Chondrocyte (in vitro differentiated cells): ENCODE measurements at regions not wholly inside any gene's neighbourhood (a gene's known extent, or its start where the extent isn't known, plus 50 kb on each side); places are given as distances from the start of the nearest gene placed in this dataset.

Experiments used
- DNase-seq: peaks from one replicate; pipeline ENCODE4 v3.0.0; 2021; ENCODE audit warnings: mixed read lengths, low spot score
- H3K27ac Mint-ChIP-seq: one replicate; pipeline ENCODE4 v1.8.0; 2021; ENCODE audit warnings: mild to moderate bottlenecking, moderate library complexity, mixed read lengths; ENCODE audit not compliant: unreplicated experiment
- H3K27me3 Mint-ChIP-seq: 2 replicates; pipeline ENCODE4 v1.8.0; 2021; ENCODE audit warnings: low read depth, mixed read lengths
- H3K36me3 Mint-ChIP-seq: 2 replicates; pipeline ENCODE4 v1.8.0; 2021; ENCODE audit warnings: low read depth, mixed read lengths
- H3K4me1 Mint-ChIP-seq: 2 replicates; pipeline ENCODE4 v1.8.0; 2021; ENCODE audit warnings: low read depth, mild to moderate bottlenecking, mixed read lengths
- H3K4me3 Mint-ChIP-seq: one replicate; pipeline ENCODE4 v1.8.0; 2021; ENCODE audit warnings: mild to moderate bottlenecking, moderate library complexity, mixed read lengths; ENCODE audit not compliant: unreplicated experiment
- H3K9me3 Mint-ChIP-seq: 2 replicates; pipeline ENCODE4 v1.8.0; 2021; ENCODE audit warnings: low read depth, mixed read lengths
- CTCF ChIP-seq: fragments of 200-600 bp; sonication (generic); IDR thresholded peaks from 2 replicates; pipeline ENCODE4 v1.5.0; 2021; ENCODE audit warnings: antibody characterized with exemption, mild to moderate bottlenecking, moderate library complexity

GRCh38 chr7:47125529-47125928 is 456.4 kb downstream of the TNS3 start:
- Mint-ChIP-seq H3K27me3 (no peaks in the 10 kb centered on the region), H3K9me3 (no peaks in the 10 kb centered on the region)

GRCh38 chr7:47119261-47119865 is 462.5 kb downstream of the TNS3 start:
- Mint-ChIP-seq H3K27me3 (peaks cover 3% of the 10 kb centered on the region), H3K4me1 (peaks cover under 1% of the 10 kb centered on the region), H3K9me3 (no peaks in the 10 kb centered on the region), H3K36me3 (no peaks in the 10 kb centered on the region), H3K27ac (no peak overlapping the region), H3K4me3 (no peak overlapping the region)
- no peak for TF ChIP-seq CTCF
- DNase-seq: no peak

More at GRCh38 chr7:47125529-47125928, 456.4 kb downstream of the TNS3 start:
- no peak for DNase-seq
- no peak for TF ChIP-seq CTCF
- Mint-ChIP-seq H3K4me1 (peaks cover 5% of the 10 kb centered on the region), H3K27ac (no peak overlapping the region), H3K36me3 (peaks cover 1% of the 10 kb centered on the region), H3K4me3 (no peak overlapping the region)

GRCh38 chr7:47104206-47104549 is 477.7 kb downstream of the TNS3 start:
- Mint-ChIP-seq H3K36me3 (no peaks in the 10 kb centered on the region), H3K4me3 (no peak overlapping the region), H3K9me3 (no peaks in the 10 kb centered on the region), H3K4me1 (no peaks in the 10 kb centered on the region), H3K27me3 (no peaks in the 10 kb centered on the region), H3K27ac (no peak overlapping the region)
- no peak for TF ChIP-seq CTCF
- no peak for DNase-seq

GRCh38 chr7:47103498-47104205 is 478.3 kb downstream of the TNS3 start:
- Mint-ChIP-seq H3K36me3 (peaks cover 1% of the 10 kb centered on the region), H3K9me3 (peaks cover 5% of the 10 kb centered on the region), H3K4me1 (no peaks in the 10 kb centered on the region), H3K27me3 (no peaks in the 10 kb centered on the region), H3K27ac (no peak overlapping the region), H3K4me3 (no peak overlapping the region)
- no peak for DNase-seq
- TF ChIP-seq CTCF: no peak

GRCh38 chr7:47102331-47102841 is 479.5 kb downstream of the TNS3 start:
- no peaks in the 10 kb centered on the region for H3K27me3 Mint-ChIP-seq
- H3K9me3 Mint-ChIP-seq: peaks cover 8% of the 10 kb centered on the region

More at GRCh38 chr7:47102331-47102841, 479.5 kb downstream of the TNS3 start:
- H3K36me3 Mint-ChIP-seq: peaks cover 4% of the 10 kb centered on the region
- no peak overlapping the region for H3K27ac Mint-ChIP-seq
- no peaks in the 10 kb centered on the region for H3K4me1 Mint-ChIP-seq
- no peak for DNase-seq
- H3K4me3 Mint-ChIP-seq: no peak overlapping the region
- TF ChIP-seq CTCF: no peak
